ENCODE measurements at regions not wholly inside any gene's neighbourhood (a gene's known extent, or its start where the extent isn't known, plus 50 kb on each side); places are given as distances from the start of the nearest gene placed in this dataset.
"Not testable (repeated sequence)": the region's sequence is repeated elsewhere in the genome, so short reads cannot be mapped to it uniquely, and the experiment has no call there.

GRCh38 chr1:157367870-157368269, 184.4 kb downstream of the FCRL5 start:
- no peak for FAIRE-seq

DNA sequence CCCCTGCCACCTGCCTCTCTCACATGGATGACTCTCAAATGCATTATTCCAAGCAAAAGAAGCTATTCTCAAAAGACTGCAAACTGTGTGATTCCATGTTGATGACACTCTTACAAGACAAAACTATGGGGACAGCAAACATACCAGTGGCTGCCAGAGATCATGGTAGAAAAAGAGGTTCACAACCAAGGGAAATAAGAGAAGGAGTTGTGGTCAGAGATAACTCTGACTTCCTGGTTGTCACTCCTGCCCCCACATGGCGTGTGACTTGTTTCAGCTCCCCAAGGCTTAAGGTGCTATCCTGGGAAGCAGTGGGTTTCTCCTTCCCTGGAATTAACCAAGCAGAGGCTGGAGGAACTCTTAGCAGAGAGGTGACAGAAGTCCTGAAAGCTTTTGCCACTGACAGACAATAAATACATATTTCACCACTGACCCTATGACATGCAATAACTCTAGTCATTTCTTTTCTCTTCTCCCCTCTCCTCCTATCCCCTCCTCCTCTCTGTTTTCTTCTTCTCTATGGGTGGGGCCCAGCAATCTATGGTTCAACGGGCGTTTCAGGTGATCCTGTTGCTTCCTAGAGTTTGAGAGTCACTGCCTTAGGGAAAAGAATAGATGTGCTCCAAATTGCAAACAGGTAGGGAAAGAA, 185.1 kb downstream of the FCRL5 start:
- no peak for FAIRE-seq

DNA sequence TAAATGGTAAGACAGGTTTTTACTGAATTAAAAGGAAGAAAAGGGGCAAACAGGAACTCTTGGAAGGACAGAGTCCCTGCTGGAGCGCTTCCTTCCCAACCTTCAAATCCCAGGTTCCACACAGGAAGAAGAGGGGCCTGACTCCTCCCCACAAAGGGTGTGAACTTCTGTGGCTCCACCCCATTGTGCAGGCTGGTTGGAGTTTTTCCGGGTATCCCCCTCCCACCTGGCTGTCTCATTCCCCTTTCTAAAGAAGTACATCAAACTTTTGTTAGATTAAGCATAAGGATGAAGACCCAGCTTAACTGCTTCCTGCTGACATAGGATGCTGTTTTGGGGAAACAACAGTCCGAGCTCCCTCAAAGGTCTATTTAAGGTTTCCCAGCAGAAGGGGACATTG, 187.7 kb downstream of the FCRL5 start:
- no peak for FAIRE-seq

GRCh38 chr1:157363660-157364140, 188.6 kb downstream of the FCRL5 start:
- FAIRE-seq = no peak

GRCh38 chr1:157360023-157360390, 192.3 kb downstream of the FCRL5 start:
- no peak for FAIRE-seq

DNA sequence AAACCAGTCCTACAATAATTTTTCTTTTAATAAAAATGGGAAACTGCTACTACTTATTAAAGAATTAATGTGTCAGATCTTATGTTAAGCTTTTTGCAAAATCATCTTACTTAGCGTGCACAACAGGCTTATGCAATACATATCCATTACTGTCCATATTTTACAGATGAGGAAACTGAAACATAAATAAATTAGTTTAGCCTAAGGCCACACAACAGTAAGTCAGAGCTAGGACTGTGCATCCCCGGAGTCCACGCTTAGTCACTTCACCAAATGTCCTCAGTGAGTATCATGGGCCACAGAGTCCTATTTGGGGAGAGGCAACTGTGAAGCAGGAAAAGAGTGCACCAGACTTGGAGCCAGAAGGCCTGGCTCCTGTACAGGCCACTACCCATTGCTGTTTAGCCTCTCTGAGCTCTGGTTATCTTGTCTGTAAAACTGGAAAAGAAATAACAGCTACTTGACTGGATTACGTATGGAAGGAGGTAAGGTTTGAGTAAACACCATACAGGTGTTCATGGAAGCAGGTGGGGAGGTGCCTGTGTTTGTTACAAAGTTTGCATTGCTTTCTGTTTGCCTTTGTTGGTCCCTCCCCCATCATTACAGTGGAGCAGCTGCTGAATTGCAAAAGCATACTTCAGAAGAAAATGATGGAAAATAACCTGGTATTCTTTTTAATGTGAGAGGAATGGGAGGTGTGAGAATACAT, 192.8 kb downstream of the FCRL5 start:
- no peak for FAIRE-seq

DNA sequence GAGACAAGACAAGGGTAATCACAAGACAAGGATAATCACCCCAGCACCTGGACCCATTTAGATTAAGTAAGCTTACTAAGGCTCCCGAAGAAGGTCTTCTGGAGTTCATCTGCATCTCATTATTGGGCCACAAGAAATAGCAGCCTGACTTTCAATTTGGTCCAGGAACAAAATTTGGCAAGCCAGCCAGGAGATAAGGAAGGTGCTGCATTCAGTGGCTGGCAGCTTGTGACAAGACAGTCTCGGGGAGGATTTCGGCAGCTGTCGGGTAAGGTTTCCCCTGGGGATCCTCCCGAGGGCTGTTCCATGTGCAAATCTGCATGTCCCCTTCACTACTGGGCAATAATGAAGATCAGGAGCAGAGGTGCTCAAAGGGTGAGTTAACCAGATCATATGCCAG, 195.2 kb downstream of the FCRL5 start:
- FAIRE-seq = no peak

DNA sequence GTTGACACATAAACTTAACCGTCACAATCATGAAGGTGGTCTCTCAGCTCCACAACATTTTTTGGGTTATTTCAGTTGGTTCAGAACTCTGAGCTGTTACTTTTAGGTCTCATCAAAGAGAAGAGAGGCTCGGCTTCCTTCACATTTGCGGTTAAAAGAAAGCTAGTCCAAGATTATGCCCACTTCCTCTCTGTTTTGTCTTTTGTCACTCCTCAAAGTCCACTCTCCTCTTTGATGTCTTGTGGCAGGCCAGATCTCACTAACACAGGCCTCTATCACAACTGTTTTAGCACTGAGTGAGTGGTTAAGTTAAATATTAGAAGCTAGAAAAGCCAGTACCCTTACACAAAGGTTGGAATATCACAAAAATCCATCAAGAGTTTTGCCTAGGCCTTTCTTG, 195.7 kb downstream of the FCRL5 start:
- no peak for FAIRE-seq

DNA sequence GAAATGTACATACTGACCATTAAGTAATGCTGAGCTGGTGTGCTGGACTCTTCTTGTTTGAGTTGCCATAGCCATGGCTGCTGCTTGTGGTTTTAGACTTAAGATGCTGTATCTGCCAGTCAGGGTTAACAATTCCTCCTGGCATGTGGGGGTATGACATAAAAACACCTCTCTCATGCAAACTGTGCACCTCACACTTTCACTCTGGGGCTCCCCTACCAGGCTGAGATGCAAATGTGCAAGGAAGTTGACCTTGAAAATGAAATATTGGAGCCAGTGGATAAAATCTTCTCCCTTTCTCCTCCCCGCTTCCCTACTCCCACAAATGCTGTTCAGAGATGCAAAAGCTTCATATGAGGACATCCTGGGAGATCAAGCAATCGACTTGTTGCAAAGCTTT, 198.8 kb downstream of the FCRL5 start:
- FAIRE-seq = no peak

DNA sequence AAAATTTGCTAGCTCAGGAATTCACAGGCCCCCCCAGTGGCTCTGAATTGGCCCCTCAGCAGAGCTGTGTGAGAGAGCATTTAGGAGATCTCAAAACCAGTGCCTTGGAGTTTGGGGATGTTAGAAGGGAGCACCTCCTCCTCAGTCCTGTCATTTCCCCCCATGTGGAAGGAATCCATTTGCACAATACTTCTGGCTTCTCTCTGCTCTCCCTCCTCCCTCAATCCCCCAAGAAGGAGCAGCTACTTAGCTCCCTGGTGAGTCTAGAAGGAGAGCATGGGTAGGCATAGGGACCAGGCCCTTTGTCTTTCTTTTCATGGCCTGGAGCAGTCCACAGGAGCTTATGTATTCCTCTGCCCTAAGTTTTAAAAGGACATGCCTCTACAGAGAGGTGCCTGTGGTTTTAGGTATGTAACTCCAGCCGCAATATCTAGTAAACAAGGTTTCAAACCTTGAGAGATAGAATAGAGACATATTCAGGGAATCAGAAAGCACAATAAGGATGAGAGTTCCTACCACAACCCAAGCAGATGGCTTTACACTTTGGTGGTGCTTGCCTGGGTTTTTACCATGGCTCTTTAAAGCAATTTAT, 199.4 kb downstream of the FCRL5 start:
- no peak for FAIRE-seq

DNA sequence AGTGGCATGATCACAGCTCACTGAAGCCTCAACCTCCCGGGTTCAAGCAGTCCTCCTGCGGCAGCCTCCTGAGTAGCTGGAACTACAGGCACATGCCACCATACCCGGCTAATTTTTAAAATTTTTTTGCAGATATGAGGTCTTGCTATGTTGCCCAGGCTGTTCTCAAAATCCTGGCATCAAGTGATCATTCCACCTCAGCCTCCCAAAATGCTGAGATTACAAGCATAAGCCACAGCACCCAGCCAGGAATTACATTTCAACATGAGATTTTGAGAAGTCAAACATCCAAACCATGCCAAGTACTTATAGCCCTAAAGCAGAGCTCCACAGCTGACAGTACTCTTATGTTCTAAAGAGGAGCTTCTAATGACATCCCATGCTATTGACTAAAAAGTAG, 200.1 kb downstream of the FCRL5 start:
- no peak for FAIRE-seq

GRCh38 chr1:157351800-157352199, 200.5 kb downstream of the FCRL5 start:
- FAIRE-seq = not testable (repeated sequence)

- FAIRE-seq = no peak
Observed at GRCh38 chr1:157348538-157349480, 203.5 kb downstream of the FCRL5 start.

DNA sequence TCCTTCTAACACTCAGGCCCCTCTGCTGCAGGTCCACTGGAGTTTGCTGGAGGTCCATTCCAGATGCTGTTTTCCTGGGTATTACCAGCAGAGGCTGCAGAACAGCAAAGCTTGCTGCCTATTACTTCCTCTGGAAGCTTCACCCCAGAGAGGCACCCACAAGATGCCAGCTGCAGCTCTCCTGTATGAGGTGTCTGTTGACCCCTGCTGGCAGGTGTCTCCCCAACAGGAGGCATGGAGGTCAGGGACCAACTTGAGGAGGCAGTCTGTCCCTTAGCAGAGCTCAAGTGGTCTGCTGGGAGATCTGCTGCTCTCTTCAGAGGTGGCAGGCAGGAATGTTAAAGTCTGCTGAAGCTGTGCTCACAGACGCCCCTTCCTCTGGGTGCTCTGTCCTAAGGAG, 204.8 kb downstream of the FCRL5 start:
- no peak for FAIRE-seq

DNA sequence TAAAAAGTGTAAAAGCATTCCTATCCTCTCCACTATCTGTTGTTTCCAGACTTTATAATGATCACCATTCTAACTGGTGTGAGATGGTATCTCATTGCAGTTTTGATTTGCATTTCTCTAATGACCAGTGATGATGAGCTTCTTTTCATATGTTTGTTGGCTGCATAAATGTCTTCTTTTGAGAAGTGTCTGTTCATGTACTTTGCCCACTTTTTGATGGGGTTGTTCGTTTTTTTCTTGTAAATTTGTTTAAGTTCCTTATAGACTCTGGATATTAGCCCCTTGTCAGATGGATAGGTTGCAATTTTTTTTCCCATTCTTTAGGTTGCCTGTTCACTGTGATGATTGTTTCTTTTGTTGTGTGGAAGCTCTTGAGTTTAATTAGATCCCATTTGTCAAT, 199.6 kb upstream of the ETV3 start:
- FAIRE-seq = not testable (repeated sequence)

DNA sequence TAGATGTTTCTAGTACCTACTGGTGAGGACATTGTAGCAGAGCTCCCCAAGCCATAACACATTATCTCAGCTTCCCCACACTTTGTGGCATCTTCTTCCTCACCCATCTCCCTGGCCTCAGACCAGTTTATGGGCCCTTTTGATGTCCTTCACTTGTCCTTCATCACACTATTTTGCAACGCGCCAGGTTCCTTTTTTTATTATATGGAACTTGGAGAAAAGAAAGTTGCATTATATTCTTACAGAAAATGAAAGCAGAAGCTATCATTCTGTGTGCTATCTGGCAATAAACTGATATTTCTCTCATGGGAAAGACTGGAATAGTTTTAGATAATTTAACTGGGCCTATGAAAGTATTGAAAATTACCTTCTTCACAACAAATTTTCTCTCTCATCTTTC, 196.9 kb upstream of the ETV3 start:
- FAIRE-seq = no peak

DNA sequence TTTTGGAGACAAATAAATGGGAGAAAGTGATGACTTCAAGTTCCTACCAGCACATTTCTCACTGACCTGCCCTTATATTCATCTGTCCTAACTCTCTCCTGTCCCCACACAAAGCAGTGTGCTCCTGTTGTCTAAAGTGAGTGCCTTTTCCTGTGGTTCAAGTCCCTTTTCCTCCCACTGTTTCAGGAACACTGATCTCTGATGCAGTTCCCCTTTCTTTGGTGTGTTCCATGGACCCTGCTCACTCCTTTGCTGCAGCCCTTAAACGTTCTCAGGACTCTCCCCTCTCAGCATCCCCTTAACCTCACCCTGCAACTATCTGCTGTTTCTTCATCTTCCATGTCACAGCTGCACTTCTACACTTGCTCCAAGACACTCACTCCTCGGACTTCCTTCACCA, 195.8 kb upstream of the ETV3 start:
- FAIRE-seq = no peak

DNA sequence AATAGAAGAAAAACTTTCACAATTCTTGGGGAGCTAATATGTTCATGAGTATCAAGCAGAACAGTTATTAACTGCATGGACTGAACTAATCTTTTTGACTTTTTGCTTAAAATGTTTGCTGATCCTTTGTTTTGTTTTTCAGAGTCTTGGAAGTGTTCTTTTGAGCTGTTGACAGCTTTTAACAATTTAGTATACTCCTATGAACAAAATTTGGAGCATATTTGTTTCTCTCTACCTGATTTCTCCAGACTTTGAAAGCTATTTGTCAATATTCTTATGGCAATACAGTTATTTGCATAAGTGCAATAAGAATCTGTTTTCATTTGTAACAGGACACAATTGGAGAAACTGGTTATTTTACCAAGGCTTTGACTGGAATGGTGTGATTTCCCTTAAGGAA, 192.0 kb upstream of the ETV3 start:
- not testable (repeated sequence) for FAIRE-seq

DNA sequence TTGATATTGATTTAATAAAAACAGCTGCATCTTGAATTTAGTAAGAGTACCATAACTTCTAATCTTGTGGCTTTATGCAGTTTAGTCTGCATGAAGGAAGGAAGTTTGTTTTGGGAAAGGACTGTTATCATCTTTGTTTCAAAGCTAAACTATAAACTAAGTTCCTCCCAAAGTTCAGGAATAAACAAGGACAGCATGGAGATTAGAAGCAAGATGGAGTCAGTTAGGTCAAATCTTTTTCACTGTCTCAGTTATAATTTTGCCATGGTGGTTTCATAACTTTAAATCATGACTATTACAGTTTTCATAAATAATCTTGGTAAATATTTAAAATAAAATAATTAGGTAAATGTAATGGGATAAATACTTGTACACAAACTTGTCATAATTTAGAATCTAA, 189.9 kb upstream of the ETV3 start:
- FAIRE-seq = peak; percentile 84

GRCh38 chr1:157326173-157326859, 188.1 kb upstream of the ETV3 start:
- FAIRE-seq = no peak

DNA sequence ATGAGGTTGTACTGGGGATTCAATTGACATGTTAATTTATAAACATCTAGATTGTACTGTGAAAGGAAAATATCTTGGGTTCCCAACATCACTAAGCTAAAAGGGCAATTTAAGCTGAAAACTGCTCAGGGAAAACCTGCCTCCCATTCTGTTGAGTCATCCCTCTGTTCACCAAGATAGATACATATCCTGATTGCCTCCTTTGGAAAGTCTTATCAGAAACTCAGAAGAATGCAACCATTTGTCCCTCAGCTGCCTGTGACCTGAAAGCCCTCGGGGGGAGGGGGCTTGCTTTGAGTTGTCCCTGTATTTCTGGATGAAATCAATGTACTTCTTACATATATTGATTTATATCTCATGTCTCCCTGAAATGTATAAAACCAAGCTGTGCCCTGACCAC, 187.0 kb upstream of the ETV3 start:
- no peak for FAIRE-seq

- FAIRE-seq = not testable (repeated sequence)
Observed at GRCh38 chr1:157321972-157322371, 183.8 kb upstream of the ETV3 start.
